ENCODE measurements at regions not wholly inside any gene's neighbourhood (a gene's known extent, or its start where the extent isn't known, plus 50 kb on each side); places are given as distances from the start of the nearest gene placed in this dataset.
"Not testable (repeated sequence)": the region's sequence is repeated elsewhere in the genome, so short reads cannot be mapped to it uniquely, and the experiment has no call there.

GRCh38 chr6:155530219-155530834 lies 74.7 kb upstream of the NOX3 start:
- DNase-seq (ENCODE audit: low read depth in 2 of 2): no peak

GRCh38 chr6:155529814-155530213 lies 74.2 kb upstream of the NOX3 start:
- DNase-seq (ENCODE audit: low read depth in 2 of 2): not testable (repeated sequence)

- DNase-seq (ENCODE audit: low read depth in 2 of 2): no peak
Observed at GRCh38 chr6:155528982-155529453, 73.4 kb upstream of the NOX3 start.

DNA sequence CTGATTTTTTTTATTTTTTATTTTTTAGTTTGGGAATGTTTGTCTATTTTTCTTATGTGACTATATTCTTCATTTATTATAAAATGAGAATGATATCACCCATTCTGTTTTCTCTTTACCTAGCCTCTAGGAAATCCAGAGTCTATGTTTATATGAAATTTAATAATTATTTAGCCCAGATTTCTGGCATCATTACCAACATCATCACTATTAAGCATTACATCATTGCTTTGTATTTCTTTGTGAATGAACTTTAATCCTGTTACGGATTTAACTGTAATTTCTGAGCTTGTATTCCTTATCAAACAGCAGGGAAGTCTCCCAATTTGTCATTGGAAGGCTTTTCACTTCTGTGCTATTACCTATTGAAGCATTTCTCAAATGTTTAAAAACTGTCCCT lies 72.7 kb upstream of the NOX3 start:
- no peak for DNase-seq (ENCODE audit: low read depth in 2 of 2)

DNA sequence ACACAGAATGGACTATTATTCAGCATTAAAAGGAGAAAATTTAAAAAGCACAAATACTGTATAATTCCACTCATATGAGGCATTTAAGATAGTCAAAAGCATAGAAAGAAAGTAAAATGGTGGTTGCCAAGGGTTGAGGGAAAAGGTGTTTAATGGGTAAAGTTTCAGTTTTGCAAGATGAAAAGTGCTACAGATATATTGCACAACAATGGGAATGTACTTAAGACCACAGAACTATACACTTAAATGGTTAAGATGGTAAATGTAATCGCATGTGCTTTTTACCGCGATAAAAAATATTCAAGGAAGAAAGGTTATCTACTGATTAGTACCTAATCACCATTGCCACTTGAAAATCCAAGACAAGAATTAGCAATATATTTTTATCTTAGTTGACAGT lies 71.8 kb upstream of the NOX3 start:
- no peak for DNase-seq (ENCODE audit: low read depth in 2 of 2)

DNA sequence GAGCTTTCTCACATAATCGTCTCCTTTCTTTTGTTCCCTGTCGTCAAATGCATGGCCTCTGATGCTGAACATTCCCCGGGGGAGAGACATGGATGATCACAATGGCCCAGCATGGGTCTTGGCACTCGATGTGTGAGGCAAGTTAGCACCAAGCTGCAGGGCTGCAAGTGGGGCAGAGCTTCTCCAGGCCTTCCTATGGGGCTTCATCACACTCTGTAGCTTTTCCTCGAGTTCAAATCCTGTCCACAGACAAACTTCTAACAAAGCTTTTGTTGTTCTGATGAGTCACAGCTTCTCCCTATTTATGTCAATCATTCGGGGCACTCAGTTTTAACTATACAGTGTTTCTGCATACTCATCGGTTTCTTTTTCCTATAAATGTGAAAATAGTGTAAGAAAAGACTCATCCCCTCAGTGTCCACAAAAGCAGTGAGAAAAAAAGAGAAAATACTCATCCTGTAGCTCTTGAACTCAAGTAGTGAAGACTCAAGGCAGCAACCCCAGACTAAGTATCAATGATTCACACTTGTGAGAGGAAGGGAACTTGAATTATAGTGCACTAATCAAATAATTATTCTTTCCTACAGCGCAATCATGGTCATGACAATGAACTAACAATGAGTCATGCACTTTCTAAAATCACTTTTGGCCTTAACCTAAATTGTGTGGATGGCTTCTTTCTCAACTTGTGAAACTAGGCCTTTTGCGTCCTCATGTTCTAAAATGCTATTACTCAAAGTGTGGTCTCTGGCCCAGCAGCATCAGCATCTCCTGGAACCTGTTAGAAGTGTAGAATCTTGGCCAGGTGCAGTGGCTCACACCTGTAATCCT lies 68.4 kb upstream of the NOX3 start:
- no peak for DNase-seq (ENCODE audit: low read depth in 2 of 2)

- DNase-seq (ENCODE audit: low read depth in 2 of 2): no peak
Observed at GRCh38 chr6:155521719-155522118, 66.1 kb upstream of the NOX3 start.

DNA sequence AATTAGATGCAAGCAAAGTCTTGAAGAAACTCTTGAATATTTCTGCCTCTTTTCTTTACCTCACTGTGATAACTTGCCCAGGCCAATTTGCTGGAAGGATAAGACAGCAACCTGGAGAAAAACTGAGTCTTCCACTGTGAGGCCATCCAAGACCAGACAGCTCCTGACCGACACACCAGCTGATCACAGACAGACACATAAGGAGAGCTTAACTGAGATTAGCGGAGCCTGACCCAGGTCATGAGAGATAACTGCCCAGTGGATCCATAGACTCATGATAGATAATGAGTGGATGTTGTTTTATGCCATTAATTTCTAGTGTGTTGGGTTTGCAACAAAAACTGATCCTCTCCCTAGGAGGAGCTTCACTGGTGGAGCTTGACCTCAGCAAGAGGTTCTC lies 64.4 kb upstream of the NOX3 start:
- DNase-seq (ENCODE audit: low read depth in 2 of 2): no peak

DNA sequence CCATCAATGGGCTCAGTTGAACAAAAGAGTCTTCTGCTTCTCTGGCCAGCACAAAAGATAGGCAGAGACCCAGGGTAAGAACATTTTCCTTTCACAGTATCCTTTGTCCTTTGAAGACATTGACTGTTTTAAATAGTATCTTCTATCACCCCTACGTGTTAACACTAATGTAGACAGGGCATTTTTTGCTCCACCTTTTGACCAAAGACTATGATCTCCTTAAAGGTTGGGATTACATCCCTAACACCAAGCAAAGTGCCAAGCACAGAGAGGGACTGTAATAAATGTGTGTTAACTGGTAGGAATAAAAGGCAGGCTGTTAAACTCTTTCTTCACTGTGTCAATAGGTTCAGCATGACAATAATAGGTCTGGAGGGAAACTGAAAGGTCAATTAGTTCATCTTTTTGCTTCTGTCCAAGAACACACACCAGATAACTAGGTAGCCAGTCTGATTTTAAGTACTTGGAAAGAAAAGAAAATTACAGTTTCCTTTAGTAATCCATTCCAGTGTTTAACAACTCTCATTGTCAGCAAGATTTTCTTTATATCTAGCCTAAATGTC lies 63.6 kb upstream of the NOX3 start:
- no peak for DNase-seq (ENCODE audit: low read depth in 2 of 2)

DNA sequence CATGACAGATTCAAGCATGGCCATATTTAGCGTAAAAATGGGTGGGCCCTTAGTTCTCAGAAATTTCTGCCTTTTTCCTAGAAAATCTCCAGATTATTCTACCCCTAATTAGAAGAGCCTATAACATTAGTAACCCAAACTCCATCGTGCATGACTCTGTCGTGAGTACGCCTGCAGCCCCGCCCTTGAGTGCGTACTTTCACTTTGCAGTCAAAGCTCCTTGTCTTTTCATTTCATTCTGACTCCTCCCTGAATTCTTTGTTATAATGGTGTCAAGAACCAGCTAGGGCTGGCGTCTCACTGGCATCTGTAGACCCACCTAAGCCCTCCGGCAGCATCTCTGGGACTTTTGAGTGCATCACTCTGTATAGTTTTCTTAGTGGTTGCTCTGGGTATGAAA lies 61.7 kb upstream of the NOX3 start:
- DNase-seq (ENCODE audit: low read depth in 2 of 2): no peak

- DNase-seq (ENCODE audit: low read depth in 2 of 2): no peak
Observed at GRCh38 chr6:155510879-155511278, 55.2 kb upstream of the NOX3 start.

- no peak for DNase-seq (ENCODE audit: low read depth in 2 of 2)
Observed at GRCh38 chr6:155509743-155510475, 54.3 kb upstream of the NOX3 start.

DNA sequence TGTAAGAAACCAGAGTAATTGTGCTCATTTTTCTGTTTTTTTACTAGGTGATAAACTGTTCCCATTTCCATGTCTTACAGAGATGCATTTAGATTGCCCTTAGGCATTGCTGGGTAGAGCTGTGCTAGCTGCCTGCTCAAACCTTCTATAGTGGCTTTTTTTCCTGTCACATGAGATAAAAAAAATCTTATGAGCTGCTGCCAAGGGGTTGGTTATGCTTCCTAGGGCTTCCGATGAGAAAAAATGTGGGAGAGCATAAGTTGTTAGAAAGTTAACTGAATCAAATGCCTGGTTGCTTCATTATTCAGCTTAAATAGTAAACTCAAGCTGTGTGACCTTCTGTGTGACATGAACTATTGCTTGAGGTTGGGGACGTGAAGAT lies 50.0 kb upstream of the NOX3 start:
- DNase-seq (ENCODE audit: low read depth in 2 of 2): no peak
